Kidney (tissue), 13 donors: ENCODE measurements at regions not wholly inside any gene's neighbourhood (a gene's known extent, or its start where the extent isn't known, plus 50 kb on each side); places are given as distances from the start of the nearest gene placed in this dataset.

Experiments used
- DNase-seq, 5 donors: peaks; one replicate each; pipeline ENCODE4 v3.0.0-alpha.2; 2013 to 2020
- FAIRE-seq: peaks from 2 replicates; lab custom pipeline; 2012; peaks lifted over from hg19 to GRCh38; lab: Jason Lieb, UNC
- H3K27ac ChIP-seq, 2 donors: one replicate each; pipeline ENCODE4 v1.7.0; 2013; ENCODE audit warnings: low read depth in 2 of 2, low read length in 2 of 2, inconsistent platforms in 1 of 2
- H3K27me3 ChIP-seq: one replicate; pipeline ENCODE4 v1.7.1; 2013; ENCODE audit warnings: low read length, inconsistent platforms; ENCODE audit not compliant: control insufficient read depth, insufficient read depth
- H3K36me3 ChIP-seq, 3 donors: one replicate each; pipeline versions ENCODE4 v1.7.0 to v1.7.1; 2013; ENCODE audit warnings: low read length in 3 of 3, control low read depth in 1 of 3, inconsistent platforms in 1 of 3; ENCODE audit not compliant: insufficient read depth in 3 of 3, control insufficient read depth in 2 of 3
- H3K4me1 ChIP-seq, 3 donors: one replicate each; pipeline versions ENCODE4 v1.7.0 to v1.7.1; 2013; ENCODE audit warnings: low read length in 3 of 3, inconsistent platforms in 1 of 3, low read depth in 1 of 3; ENCODE audit not compliant: control insufficient read depth in 2 of 3, insufficient read depth in 2 of 3
- H3K4me3 ChIP-seq, 3 donors: one replicate each; pipeline versions ENCODE4 v1.7.0 to v1.8.1; 2013; ENCODE audit warnings: low read length in 3 of 3, control low read depth in 1 of 3, inconsistent platforms in 1 of 3
- H3K9ac ChIP-seq, 3 donors: one replicate each; pipeline versions ENCODE4 v1.7.0 to v1.7.1; 2013; ENCODE audit warnings: low read length in 3 of 3, control low read depth in 1 of 3, inconsistent platforms in 1 of 3
- H3K9me3 ChIP-seq, 3 donors: one replicate each; pipeline versions ENCODE4 v1.7.0 to v1.7.1; 2013; ENCODE audit warnings: low read length in 3 of 3, control low read depth in 1 of 3, inconsistent platforms in 1 of 3; ENCODE audit not compliant: control insufficient read depth in 2 of 3, insufficient read depth in 1 of 3
- CTCF ChIP-seq: IDR thresholded peaks from 3 replicates; pipeline ENCODE4 v1.5.1; 2012; ENCODE audit warnings: mild to moderate bottlenecking, moderate library complexity, borderline replicate concordance; ENCODE audit not compliant: insufficient read depth; ENCODE audit errors: extremely low read depth
- intact Hi-C: fragments of 100-400 bp; cut with DNase I; formaldehyde crosslinking; loops from one replicate; pipeline ENCODE4 v1.11.1; 2022
- donor health status: control.
- donor health status: control.
- donor health status: control.
- donor health status: control.
- donor health status: control.
- donor health status: DM: yes; HTN: yes; CAD: no.
- donor health status: Normal renal cell carcinoma (clear cell type).

GRCh38 chr20:40838509-40838908 is 149.5 kb upstream of the MAFB start:
- no peak for TF ChIP-seq CTCF
- Histone ChIP-seq H3K9me3 (peaks cover 0 to 7% (median 0%) of the 10 kb centered on the region in 3 donors), H3K36me3 (no peaks in the 10 kb centered on the region), H3K27me3 (no peaks in the 10 kb centered on the region), H3K27ac (no peak overlapping the region), H3K4me1 (no peaks in the 10 kb centered on the region), H3K4me3 (no peak overlapping the region), H3K9ac (no peak overlapping the region)
- intact Hi-C loops: no loop called here
- DNase-seq (no peak), FAIRE-seq (no peak)

- no peak for DNase-seq
- no peak overlapping the region for H3K9ac ChIP-seq
- TF ChIP-seq CTCF: no peak
Measured at GRCh38 chr20:40843251-40843650, 154.2 kb upstream of the MAFB start.

GRCh38 chr20:40844332-40844731 is 155.3 kb upstream of the MAFB start:
- no peak for FAIRE-seq
- no peak overlapping the region for H3K9ac ChIP-seq
- H3K27me3 ChIP-seq: no peaks in the 10 kb centered on the region
- H3K9me3 ChIP-seq: peaks cover 0 to 9% (median 0%) of the 10 kb centered on the region in 3 donors
- H3K4me1 ChIP-seq: no peaks in the 10 kb centered on the region
- H3K4me3 ChIP-seq: no peak overlapping the region
- H3K36me3 ChIP-seq: no peaks in the 10 kb centered on the region
- TF ChIP-seq CTCF: no peak
- DNase-seq: no peak
- no peak overlapping the region for H3K27ac ChIP-seq
- intact Hi-C loops: no loop called here

More at GRCh38 chr20:40843251-40843650, 154.2 kb upstream of the MAFB start:
- no peak for FAIRE-seq
- Histone ChIP-seq H3K36me3 (no peaks in the 10 kb centered on the region), H3K4me3 (no peak overlapping the region), H3K4me1 (no peaks in the 10 kb centered on the region), H3K27me3 (no peaks in the 10 kb centered on the region), H3K9me3 (peaks cover 0 to 9% (median 0%) of the 10 kb centered on the region in 3 donors), H3K27ac (no peak overlapping the region)
- intact Hi-C loops: no loop called here

GRCh38 chr20:40848096-40848495 is 159.1 kb upstream of the MAFB start:
- Histone ChIP-seq H3K36me3 (no peaks in the 10 kb centered on the region), H3K9ac (no peak overlapping the region), H3K9me3 (peaks cover 0 to 9% (median 0%) of the 10 kb centered on the region in 3 donors), H3K4me3 (no peak overlapping the region), H3K27me3 (no peaks in the 10 kb centered on the region), H3K27ac (no peak overlapping the region), H3K4me1 (no peaks in the 10 kb centered on the region)
- TF ChIP-seq CTCF: no peak
- DNase-seq (no peak), FAIRE-seq (no peak)
- intact Hi-C loops: no loop called here
